H1 (cell line): ENCODE measurements at regions not wholly inside any gene's neighbourhood (a gene's known extent, or its start where the extent isn't known, plus 50 kb on each side); places are given as distances from the start of the nearest gene placed in this dataset.

ENCODE experiments used
- ATF2 ChIP-seq: IDR thresholded peaks from 2 replicates; pipeline ENCODE4 v1.6.1; 2012; ENCODE audit warnings: low read length, inconsistent platforms
- CEBPB ChIP-seq: IDR thresholded peaks from 2 replicates; pipeline ENCODE4 v1.6.1; 2012; ENCODE audit warnings: low read depth, low read length
- CHD7 ChIP-seq: fragments of 300-600 bp; sonication (generic); IDR thresholded peaks from 2 replicates; pipeline ENCODE4 v1.7.1; 2012; ENCODE audit warnings: low read length, moderate library complexity, mild to moderate bottlenecking, inconsistent platforms; ENCODE audit not compliant: insufficient replicate concordance
- CTCF ChIP-seq, 3 experiments: IDR thresholded peaks; 1 replicate in 2 of 3; 2 replicates in 1 of 3; pipeline versions ENCODE4 v1.5.1 to v1.6.1; 2011; ENCODE audit warnings: low read length in 3 of 3, mild to moderate bottlenecking in 3 of 3, inconsistent platforms in 2 of 3, low read depth in 1 of 3, moderate library complexity in 1 of 3; ENCODE audit not compliant: insufficient read depth in 1 of 3; ENCODE audit errors: control extremely low read depth in 1 of 3
- EZH2 ChIP-seq: fragments of 200-600 bp; sonication (generic); IDR thresholded peaks from 2 replicates; pipeline ENCODE4 v1.7.1; 2012; ENCODE audit warnings: low read depth, mild to moderate bottlenecking, moderate library complexity, low read length, inconsistent platforms; ENCODE audit not compliant: severe bottlenecking
- FOSL1 ChIP-seq: IDR thresholded peaks from 2 replicates; pipeline ENCODE4 v1.6.1; 2011; ENCODE audit warnings: mild to moderate bottlenecking, low read depth, low read length, moderate library complexity; ENCODE audit not compliant: insufficient read depth
- JUND ChIP-seq: IDR thresholded peaks from 2 replicates; pipeline ENCODE4 v1.6.1; 2011; ENCODE audit warnings: mild to moderate bottlenecking, improper control_type of control experiment, low read length
- NRF1 ChIP-seq: IDR thresholded peaks from 2 replicates; pipeline ENCODE4 v1.6.1; 2011; ENCODE audit warnings: mild to moderate bottlenecking, low read depth, low read length, improper control_type of control experiment
- POLR2A ChIP-seq, 2 experiments: IDR thresholded peaks; 1 replicate in 1 of 2; 2 replicates in 1 of 2; pipeline ENCODE4 v1.6.1; 2011; ENCODE audit warnings: low read depth in 2 of 2, low read length in 2 of 2, mild to moderate bottlenecking in 2 of 2; ENCODE audit errors: control extremely low read depth in 1 of 2
- POLR2AphosphoS5 ChIP-seq: IDR thresholded peaks from 2 replicates; pipeline ENCODE4 v1.6.1; 2011; ENCODE audit warnings: low read depth, low read length
- SP4 ChIP-seq: IDR thresholded peaks from 2 replicates; pipeline ENCODE4 v1.6.1; 2012; ENCODE audit warnings: low read length, inconsistent platforms
- TAF1 ChIP-seq: IDR thresholded peaks from 2 replicates; pipeline ENCODE4 v1.6.1; 2011; ENCODE audit warnings: mild to moderate bottlenecking, low read depth, low read length
- TBP ChIP-seq: IDR thresholded peaks from 2 replicates; pipeline ENCODE4 v1.6.1; 2011; ENCODE audit warnings: low read depth, low read length, improper control_type of control experiment
- USF2 ChIP-seq: IDR thresholded peaks from 2 replicates; pipeline ENCODE4 v1.6.1; 2011; ENCODE audit warnings: low read length, improper control_type of control experiment

- TF ChIP-seq CTCF (IDR thresholded peaks at IDR 0.05; ENCODE audit: control extremely low read depth in 1 of 3, insufficient read depth in 1 of 3, low read depth in 1 of 3, low read length in 3 of 3) = peak in 1 of 3 experiments; percentile 22; a peak in 1 of 4 replicates
- no peak for TF ChIP-seq CHD7
- no peak for TF ChIP-seq USF2
- TF ChIP-seq ATF2 = no peak
- no peak for TF ChIP-seq SP4
- no peak for TF ChIP-seq FOSL1
- TF ChIP-seq TAF1 = no peak
- TF ChIP-seq NRF1 = no peak
- no peak for TF ChIP-seq POLR2A (IDR thresholded peaks at IDR 0.05; ENCODE audit: control extremely low read depth in 1 of 2, low read depth in 2 of 2, low read length in 2 of 2)
- no peak for TF ChIP-seq POLR2AphosphoS5
- TF ChIP-seq CEBPB = no peak
- TF ChIP-seq JUND = no peak
- TF ChIP-seq EZH2 = no peak
- TF ChIP-seq TBP = no peak
Observed at GRCh38 chr10:63866747-63867140, 345.5 kb downstream of the REEP3 start.
